Endothelial cell of umbilical vein (primary cell): ENCODE measurements at regions not wholly inside any gene's neighbourhood (a gene's known extent, or its start where the extent isn't known, plus 50 kb on each side); places are given as distances from the start of the nearest gene placed in this dataset.

Experiments
- BruUV-seq: library from RNA; stranded (reverse); fragments of 400-500 nt; replicated peaks from 2 replicates; lab custom pipeline; 2021; lab: Mats Ljungman, UMichigan
- CTCF ChIA-PET: fragments of 300-600, 350-600 bp; sonication (Branson Sonifier 250); formaldehyde crosslinking; loops from one replicate; lab custom pipeline; 2021; ENCODE audit warnings: antibody characterized with exemption, inconsistent platforms; lab: Charles Lee
- POLR2A ChIA-PET: fragments of 300-600, 350-600 bp; sonication (Branson Sonifier 250); formaldehyde crosslinking; loops from one replicate; lab custom pipeline; 2021; ENCODE audit warnings: antibody characterized with exemption, inconsistent platforms; lab: Charles Lee
- DNase-seq: peaks from one replicate; pipeline ENCODE4 v3.0.0-alpha.2; 2011; ENCODE audit warnings: low read depth, low spot score
- FAIRE-seq: peaks from 2 replicates; lab custom pipeline; 2011; peaks lifted over from hg19 to GRCh38; lab: Jason Lieb, UNC
- H2AFZ ChIP-seq: 2 replicates; pipeline ENCODE4 v1.6.0; 2012; ENCODE audit warnings: low read depth, low read length, control low read depth, inconsistent platforms
- H3K27ac ChIP-seq: 2 replicates; pipeline ENCODE4 v1.5.1; 2011; ENCODE audit warnings: low read depth, mild to moderate bottlenecking, control low read depth, low read length, moderate library complexity; ENCODE audit not compliant: insufficient read depth
- H3K27me3 ChIP-seq, 2 experiments: 2 replicates each; pipeline versions ENCODE4 v1.6.0 to v1.6.1; 2011; ENCODE audit warnings: low read length in 2 of 2, mixed read lengths in 1 of 2; ENCODE audit not compliant: control insufficient read depth in 2 of 2, insufficient read depth in 2 of 2
- H3K36me3 ChIP-seq, 2 experiments: 2 replicates in 1 of 2; 3 replicates in 1 of 2; pipeline ENCODE4 v1.5.1; 2011; ENCODE audit warnings: low read length in 2 of 2, mild to moderate bottlenecking in 1 of 2, moderate library complexity in 1 of 2; ENCODE audit not compliant: control insufficient read depth in 2 of 2, insufficient read depth in 2 of 2; ENCODE audit errors: extremely low read depth in 1 of 2
- H3K4me1 ChIP-seq: 3 replicates; pipeline ENCODE4 v1.5.1; 2011; ENCODE audit warnings: mild to moderate bottlenecking, low read length; ENCODE audit not compliant: control insufficient read depth, insufficient read depth; ENCODE audit errors: extremely low read depth
- H3K4me2 ChIP-seq: 2 replicates; pipeline ENCODE4 v1.6.1; 2011; ENCODE audit warnings: low read length, control low read depth, mixed read lengths; ENCODE audit not compliant: insufficient read depth
- H3K4me3 ChIP-seq, 3 experiments: fragments of 200-600 bp in 1 of 3; sonication (generic), shearing (Covaris generic) in 1 of 3; replicated peaks in 1 of 3; 2 replicates each; pipeline ENCODE4 v1.5.1; 2011 to 2016; ENCODE audit warnings: control low read depth in 3 of 3, low read length in 3 of 3, mild to moderate bottlenecking in 2 of 3, inconsistent platforms in 1 of 3, low read depth in 1 of 3, moderate library complexity in 1 of 3; ENCODE audit not compliant: insufficient read depth in 1 of 3
- H3K79me2 ChIP-seq: 2 replicates; pipeline ENCODE4 v1.6.0; 2012; ENCODE audit warnings: low read length, inconsistent platforms; ENCODE audit not compliant: control insufficient read depth, insufficient read depth
- H3K9ac ChIP-seq: replicated peaks from 2 replicates; pipeline ENCODE3; 2011; ENCODE audit warnings: low read length, control low read depth; ENCODE audit not compliant: insufficient read depth; ENCODE audit errors: extremely low read depth
- H3K9me1 ChIP-seq: replicated peaks from 3 replicates; pipeline ENCODE4 v1.6.0; 2011; ENCODE audit warnings: mild to moderate bottlenecking, low read length; ENCODE audit not compliant: control insufficient read depth, insufficient read depth; ENCODE audit errors: extremely low read depth
- H3K9me3 ChIP-seq: replicated peaks from 2 replicates; pipeline ENCODE4 v1.5.1; 2012; ENCODE audit warnings: low read length, inconsistent platforms; ENCODE audit not compliant: control insufficient read depth, insufficient read depth
- H4K20me1 ChIP-seq: replicated peaks from 2 replicates; pipeline ENCODE3; 2011; ENCODE audit warnings: mild to moderate bottlenecking, low read length; ENCODE audit not compliant: control insufficient read depth, insufficient read depth; ENCODE audit errors: extremely low read depth
- EZH2 ChIP-seq: IDR thresholded peaks from 2 replicates; pipeline ENCODE4 v1.6.1; 2012; ENCODE audit warnings: borderline replicate concordance, low read depth, mild to moderate bottlenecking, moderate library complexity, low read length, inconsistent platforms; ENCODE audit not compliant: severe bottlenecking
- FOS ChIP-seq: IDR thresholded peaks from 2 replicates; pipeline ENCODE4 v1.6.1; 2011; ENCODE audit warnings: mild to moderate bottlenecking, low read length, moderate library complexity, borderline replicate concordance; ENCODE audit not compliant: insufficient read depth
- GATA2 ChIP-seq: IDR thresholded peaks from 2 replicates; pipeline ENCODE4 v1.7.0; 2011; ENCODE audit warnings: low read depth, mild to moderate bottlenecking, moderate library complexity, mixed read lengths, low read length; ENCODE audit not compliant: insufficient read length, insufficient read depth
- JUN ChIP-seq: IDR thresholded peaks from 2 replicates; pipeline ENCODE4 v1.6.1; 2011; ENCODE audit warnings: borderline replicate concordance, low read depth; ENCODE audit not compliant: insufficient read length, insufficient read depth
- MYC ChIP-seq: IDR thresholded peaks from one replicate; pipeline ENCODE4 v1.6.1; 2011; ENCODE audit warnings: mild to moderate bottlenecking, low read depth, low read length
- POLR2A ChIP-seq: IDR thresholded peaks from 2 replicates; pipeline ENCODE4 v1.6.1; 2012; ENCODE audit warnings: low read depth, mild to moderate bottlenecking, control low read depth, low read length
- POLR2AphosphoS5 ChIP-seq: IDR thresholded peaks from 2 replicates; pipeline ENCODE4 v1.6.1; 2012; ENCODE audit warnings: low read depth, mild to moderate bottlenecking, control low read depth, low read length, moderate library complexity; ENCODE audit not compliant: insufficient read depth
- dilution Hi-C: fragments of 300-500 bp; cut with MboI; formaldehyde crosslinking; loops from one replicate; pipeline ENCODE4 v1.15.0; 2019; ENCODE audit warnings: low sequenced_read_pairs; ENCODE audit not compliant: extremely low pct_ligation_motif_present
- intact Hi-C: fragments of 100-400 bp; cut with micrococcal nuclease; formaldehyde crosslinking; loops from one replicate; pipeline ENCODE4 v1.10.0; 2022
- TF ChIP-seq, protein P1 (sequence below), 2 donors: IDR thresholded peaks; 1 replicate in 1 of 2; 2 replicates in 1 of 2; pipeline ENCODE4 v1.5.1; 2011; ENCODE audit warnings: low read length in 2 of 2, mild to moderate bottlenecking in 2 of 2, moderate library complexity in 2 of 2, control low read depth in 1 of 2, inconsistent platforms in 1 of 2, low read depth in 1 of 2; ENCODE audit not compliant: insufficient read depth in 1 of 2; ENCODE audit errors: extremely low read depth in 1 of 2
- TF ChIP-seq, protein P2 (sequence below): IDR thresholded peaks from 2 replicates; pipeline ENCODE4 v1.6.1; 2011; ENCODE audit not compliant: insufficient read depth, insufficient read length

DNA sequence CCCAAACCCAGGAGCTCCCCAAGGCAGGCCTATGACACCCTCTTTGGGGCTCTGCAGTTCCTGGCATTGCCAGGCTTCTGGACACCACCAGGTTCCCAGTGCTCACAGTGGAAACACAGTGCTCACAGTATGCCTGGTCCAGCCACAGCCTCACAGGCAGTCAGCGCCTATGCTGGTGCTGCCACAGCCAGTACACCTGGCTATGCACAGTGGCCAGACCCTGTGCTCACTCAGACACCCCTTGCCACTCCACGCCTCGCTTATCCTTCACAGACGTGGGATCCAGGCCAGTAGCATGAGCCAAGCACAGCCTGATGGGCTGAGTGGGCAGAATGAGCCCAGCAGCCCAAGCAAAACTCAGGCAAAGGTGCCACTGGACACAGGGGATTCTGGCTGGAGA, 579.2 kb upstream of the ADGRL2 start:
- no TSS peak for BruUV-seq
- H3K9ac ChIP-seq = no peak overlapping the region
- no peak overlapping the region for H2AFZ ChIP-seq
- H3K27me3 ChIP-seq = no peaks in the 10 kb centered on the region
- intact Hi-C loops = no loop called here
- dilution Hi-C loops = no loop called here
- H4K20me1 ChIP-seq = no peaks in the 10 kb centered on the region
- ChIA-PET POLR2A (no interaction called here), CTCF (no interaction called here)
- TF ChIP-seq EZH2 = no peak
- no peak for TF ChIP-seq FOS
- no peak for TF ChIP-seq POLR2A
- TF ChIP-seq GATA2 = no peak
- TF ChIP-seq MYC = no peak
- TF ChIP-seq, protein P1, sequence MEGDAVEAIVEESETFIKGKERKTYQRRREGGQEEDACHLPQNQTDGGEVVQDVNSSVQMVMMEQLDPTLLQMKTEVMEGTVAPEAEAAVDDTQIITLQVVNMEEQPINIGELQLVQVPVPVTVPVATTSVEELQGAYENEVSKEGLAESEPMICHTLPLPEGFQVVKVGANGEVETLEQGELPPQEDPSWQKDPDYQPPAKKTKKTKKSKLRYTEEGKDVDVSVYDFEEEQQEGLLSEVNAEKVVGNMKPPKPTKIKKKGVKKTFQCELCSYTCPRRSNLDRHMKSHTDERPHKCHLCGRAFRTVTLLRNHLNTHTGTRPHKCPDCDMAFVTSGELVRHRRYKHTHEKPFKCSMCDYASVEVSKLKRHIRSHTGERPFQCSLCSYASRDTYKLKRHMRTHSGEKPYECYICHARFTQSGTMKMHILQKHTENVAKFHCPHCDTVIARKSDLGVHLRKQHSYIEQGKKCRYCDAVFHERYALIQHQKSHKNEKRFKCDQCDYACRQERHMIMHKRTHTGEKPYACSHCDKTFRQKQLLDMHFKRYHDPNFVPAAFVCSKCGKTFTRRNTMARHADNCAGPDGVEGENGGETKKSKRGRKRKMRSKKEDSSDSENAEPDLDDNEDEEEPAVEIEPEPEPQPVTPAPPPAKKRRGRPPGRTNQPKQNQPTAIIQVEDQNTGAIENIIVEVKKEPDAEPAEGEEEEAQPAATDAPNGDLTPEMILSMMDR (IDR thresholded peaks at IDR 0.05; ENCODE audit: extremely low read depth in 1 of 2, insufficient read depth in 1 of 2, low read depth in 1 of 2, low read length in 2 of 2) = no peak
- TF ChIP-seq, protein P2, sequence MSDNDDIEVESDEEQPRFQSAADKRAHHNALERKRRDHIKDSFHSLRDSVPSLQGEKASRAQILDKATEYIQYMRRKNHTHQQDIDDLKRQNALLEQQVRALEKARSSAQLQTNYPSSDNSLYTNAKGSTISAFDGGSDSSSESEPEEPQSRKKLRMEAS = no peak
- TF ChIP-seq JUN = no peak
- no peak for TF ChIP-seq POLR2AphosphoS5
- no peak overlapping the region for H3K27ac ChIP-seq
- no peak for FAIRE-seq
- H3K79me2 ChIP-seq = no peaks in the 10 kb centered on the region
- H3K9me1 ChIP-seq = no peaks in the 10 kb centered on the region
- no peaks in the 10 kb centered on the region for H3K9me3 ChIP-seq
- H3K4me2 ChIP-seq = no peak overlapping the region
- H3K4me1 ChIP-seq = no peaks in the 10 kb centered on the region
- no peak for DNase-seq
- no peak overlapping the region for H3K4me3 ChIP-seq
- no peaks in the 10 kb centered on the region for H3K36me3 ChIP-seq
